B cell (primary cell): ENCODE measurements at regions not wholly inside any gene's neighbourhood (a gene's known extent, or its start where the extent isn't known, plus 50 kb on each side); places are given as distances from the start of the nearest gene placed in this dataset.

Source experiments
- ATAC-seq: fragments of 200-7000 bp; cut with Tn5 transposase; one replicate; pipeline ENCODE4 v1.10.0; 2021; ENCODE audit warnings: low read depth, mild to moderate bottlenecking, moderate number of reproducible peaks, moderate library complexity
- CTCF ChIA-PET: fragments of 350-600 bp; sonication (Branson Sonifier 250); formaldehyde crosslinking; loops from one replicate; lab custom pipeline; 2021; ENCODE audit warnings: antibody characterized with exemption, inconsistent platforms; lab: Charles Lee
- POLR2A ChIA-PET: fragments of 350-600 bp; sonication (Branson Sonifier 250); formaldehyde crosslinking; loops from one replicate; lab custom pipeline; 2021; ENCODE audit warnings: antibody characterized with exemption; lab: Charles Lee
- DNase-seq: peaks from one replicate; pipeline ENCODE4 v3.0.0; 2013
- H2AFZ ChIP-seq: 2 replicates; pipeline ENCODE4 v1.6.1; 2012; ENCODE audit warnings: mild to moderate bottlenecking, low read depth, low read length; ENCODE audit not compliant: insufficient read depth, poor library complexity, severe bottlenecking
- H3K27ac ChIP-seq, 2 donors: 1 replicate in 1 of 2; 2 replicates in 1 of 2; pipeline ENCODE4 v1.5.1; 2012 to 2013; ENCODE audit warnings: low read length in 2 of 2, mild to moderate bottlenecking in 2 of 2, moderate library complexity in 1 of 2
- H3K27me3 ChIP-seq, 4 experiments: fragments of 200-600 bp in 1 of 4; sonication (generic) in 1 of 4; replicated peaks in 1 of 4; 1 replicate in 2 of 4; 2 replicates in 2 of 4; pipeline versions ENCODE4 v1.6.1 to v1.7.0; 2013 to 2016; ENCODE audit warnings: low read length in 3 of 4, mild to moderate bottlenecking in 2 of 4, mixed read lengths in 1 of 4, moderate library complexity in 1 of 4; ENCODE audit not compliant: insufficient read depth in 4 of 4, control insufficient read depth in 3 of 4; ENCODE audit errors: control extremely low read depth in 1 of 4
- H3K36me3 ChIP-seq, 2 experiments: replicated peaks in 1 of 2; 1 replicate in 1 of 2; 2 replicates in 1 of 2; pipeline versions ENCODE4 v1.6.1 to v1.7.1; 2013; ENCODE audit warnings: low read length in 1 of 2; ENCODE audit not compliant: insufficient read depth in 2 of 2, control insufficient read depth in 1 of 2; ENCODE audit errors: control extremely low read depth in 1 of 2, extremely low read depth in 1 of 2
- H3K4me1 ChIP-seq, 2 donors: fragments of 200-600 bp in 1 of 2; sonication (generic) in 1 of 2; 1 replicate in 1 of 2; 2 replicates in 1 of 2; pipeline versions ENCODE4 v1.5.1 to v1.6.1; 2013 to 2017; ENCODE audit warnings: low read length in 2 of 2; ENCODE audit not compliant: control insufficient read depth in 2 of 2, insufficient read depth in 2 of 2
- H3K4me2 ChIP-seq: replicated peaks from 2 replicates; pipeline ENCODE3; 2012; ENCODE audit warnings: mild to moderate bottlenecking, low read depth, low read length; ENCODE audit not compliant: poor library complexity, severe bottlenecking
- H3K4me3 ChIP-seq, 5 experiments: fragments of 200-600 bp in 1 of 5; sonication (generic) in 1 of 5; 1 replicate in 3 of 5; 2 replicates in 2 of 5; pipeline versions ENCODE4 v1.5.1 to v1.7.0; 2011 to 2016; ENCODE audit warnings: low read length in 4 of 5, mild to moderate bottlenecking in 4 of 5, low read depth in 2 of 5, control low read depth in 1 of 5, moderate library complexity in 1 of 5; ENCODE audit not compliant: insufficient read depth in 1 of 5; ENCODE audit errors: control extremely low read depth in 1 of 5, extremely low read depth in 1 of 5
- H3K79me2 ChIP-seq: fragments of 200-600 bp; sonication (generic); one replicate; pipeline ENCODE4 v1.6.0; 2016; ENCODE audit warnings: low read length; ENCODE audit not compliant: control insufficient read depth, insufficient read depth
- H3K9ac ChIP-seq: fragments of 200-600 bp; sonication (generic); 2 replicates; pipeline ENCODE4 v1.6.1; 2017; ENCODE audit warnings: mild to moderate bottlenecking, low read length, moderate library complexity
- H3K9me3 ChIP-seq, 3 donors: one replicate each; pipeline versions ENCODE4 v1.6.1 to v1.7.1; 2013; ENCODE audit warnings: low read length in 2 of 3; ENCODE audit not compliant: control insufficient read depth in 2 of 3, insufficient read depth in 1 of 3; ENCODE audit errors: control extremely low read depth in 1 of 3
- H4K20me1 ChIP-seq: 2 replicates; pipeline ENCODE4 v1.6.0; 2012; ENCODE audit warnings: mild to moderate bottlenecking, low read length; ENCODE audit not compliant: insufficient read depth, control insufficient read depth, poor library complexity, severe bottlenecking
- H3K27ac Mint-ChIP-seq: one replicate; pipeline ENCODE4 v1.8.0; 2021; ENCODE audit warnings: mixed read lengths
- H3K27me3 Mint-ChIP-seq: one replicate; pipeline ENCODE4 v1.8.0; 2021; ENCODE audit warnings: mixed read lengths
- H3K4me1 Mint-ChIP-seq: one replicate; pipeline ENCODE4 v1.8.0; 2021; ENCODE audit warnings: mixed read lengths
- H3K4me3 Mint-ChIP-seq: one replicate; pipeline ENCODE4 v1.8.0; 2021; ENCODE audit warnings: mixed read lengths
- H3K9me3 Mint-ChIP-seq: one replicate; pipeline ENCODE4 v1.8.0; 2022; ENCODE audit warnings: mixed read lengths; ENCODE audit not compliant: insufficient read depth
- EZH2 ChIP-seq: IDR thresholded peaks from 2 replicates; pipeline ENCODE4 v1.6.1; 2012; ENCODE audit warnings: borderline replicate concordance, low read depth, mild to moderate bottlenecking, moderate library complexity, low read length; ENCODE audit not compliant: insufficient read depth, poor library complexity, severe bottlenecking
- WGBS: methylation state at CpG from one replicate; pipeline ENCODE4 v1.1.5; 2013; ENCODE audit warnings: missing lambda C conversion rate; ENCODE audit not compliant: insufficient coverage; 5-methylcytosine and 5-hydroxymethylcytosine counted together
- intact Hi-C: fragments of 100-400 bp; cut with micrococcal nuclease; formaldehyde crosslinking; loops from one replicate; pipeline ENCODE4 v1.10.0; 2022
- TF ChIP-seq, protein P1 (sequence below): fragments of 200-600 bp; IDR thresholded peaks from one replicate; pipeline ENCODE4 v1.8.0; 2022; ENCODE audit warnings: antibody characterized with exemption, mild to moderate bottlenecking

- intact Hi-C loops, result no loop called here
- Histone ChIP-seq H3K9me3 (peaks cover 2 to 26% (median 8%) of the 10 kb centered on the region in 3 donors), H3K36me3 (no peaks in the 10 kb centered on the region), H3K79me2 (no peaks in the 10 kb centered on the region), H3K4me3 (no peak overlapping the region), H3K27ac (no peak overlapping the region), H3K4me2 (no peak overlapping the region), H4K20me1 (no peaks in the 10 kb centered on the region), H2AFZ (no peak overlapping the region), H3K9ac (no peak overlapping the region), H3K27me3 (no peaks in the 10 kb centered on the region), H3K4me1 (no peaks in the 10 kb centered on the region)
- Mint-ChIP-seq H3K27me3 (no peaks in the 10 kb centered on the region), H3K4me1 (no peaks in the 10 kb centered on the region), H3K9me3 (peaks cover 30% of the 10 kb centered on the region), H3K27ac (no peak overlapping the region), H3K4me3 (no peak overlapping the region)
- no peak for DNase-seq
- TF ChIP-seq, protein P1, sequence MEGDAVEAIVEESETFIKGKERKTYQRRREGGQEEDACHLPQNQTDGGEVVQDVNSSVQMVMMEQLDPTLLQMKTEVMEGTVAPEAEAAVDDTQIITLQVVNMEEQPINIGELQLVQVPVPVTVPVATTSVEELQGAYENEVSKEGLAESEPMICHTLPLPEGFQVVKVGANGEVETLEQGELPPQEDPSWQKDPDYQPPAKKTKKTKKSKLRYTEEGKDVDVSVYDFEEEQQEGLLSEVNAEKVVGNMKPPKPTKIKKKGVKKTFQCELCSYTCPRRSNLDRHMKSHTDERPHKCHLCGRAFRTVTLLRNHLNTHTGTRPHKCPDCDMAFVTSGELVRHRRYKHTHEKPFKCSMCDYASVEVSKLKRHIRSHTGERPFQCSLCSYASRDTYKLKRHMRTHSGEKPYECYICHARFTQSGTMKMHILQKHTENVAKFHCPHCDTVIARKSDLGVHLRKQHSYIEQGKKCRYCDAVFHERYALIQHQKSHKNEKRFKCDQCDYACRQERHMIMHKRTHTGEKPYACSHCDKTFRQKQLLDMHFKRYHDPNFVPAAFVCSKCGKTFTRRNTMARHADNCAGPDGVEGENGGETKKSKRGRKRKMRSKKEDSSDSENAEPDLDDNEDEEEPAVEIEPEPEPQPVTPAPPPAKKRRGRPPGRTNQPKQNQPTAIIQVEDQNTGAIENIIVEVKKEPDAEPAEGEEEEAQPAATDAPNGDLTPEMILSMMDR, result no peak
- no peak for TF ChIP-seq EZH2
- 61% methylated on average over 9 of the region's 9 CpGs for WGBS
- ChIA-PET POLR2A (no interaction called here), CTCF (no interaction called here)
- ATAC-seq, result no peak
These were observed 1139.1 kb downstream of the TSPY10 start for GRCh38 chrY:10666785-10667184.

GRCh38 chrY:10686414-10686813 is 1158.7 kb downstream of the TSPY10 start:
- CTCF ChIA-PET, result no interaction called here
- H3K27ac Mint-ChIP-seq, result no peak overlapping the region
- TF ChIP-seq, protein P1, result no peak
- TF ChIP-seq EZH2, result no peak

More at GRCh38 chrY:10686414-10686813, 1158.7 kb downstream of the TSPY10 start:
- Histone ChIP-seq H3K4me2 (no peak overlapping the region), H3K9ac (no peak overlapping the region), H3K9me3 (peaks cover 2 to 39% (median 6%) of the 10 kb centered on the region in 3 donors), H3K4me3 (no peak overlapping the region), H3K36me3 (no peaks in the 10 kb centered on the region), H3K79me2 (no peaks in the 10 kb centered on the region), H3K27me3 (no peaks in the 10 kb centered on the region), H3K4me1 (no peaks in the 10 kb centered on the region), H3K27ac (no peak overlapping the region), H4K20me1 (no peaks in the 10 kb centered on the region), H2AFZ (no peak overlapping the region)
- ATAC-seq, result no peak
- no peak for DNase-seq
- Mint-ChIP-seq H3K9me3 (peaks cover 41% of the 10 kb centered on the region), H3K27me3 (no peaks in the 10 kb centered on the region), H3K4me3 (no peak overlapping the region), H3K4me1 (no peaks in the 10 kb centered on the region)
- 54% methylated on average over 6 of the region's 6 CpGs for WGBS
- POLR2A ChIA-PET, result no interaction called here
- intact Hi-C loops, result no loop called here
